ENCODE measurements at regions not wholly inside any gene's neighbourhood (a gene's known extent, or its start where the extent isn't known, plus 50 kb on each side); places are given as distances from the start of the nearest gene placed in this dataset.

GRCh38 chr17:77889135-77889505, 69.4 kb upstream of the TNRC6C start:
- Histone ChIP-seq H3K4me1 (replicated peaks; ENCODE audit: insufficient read depth) (no peaks in the 10 kb centered on the region), H3K9me3 (ENCODE audit: insufficient read depth, low read depth) (no peaks in the 10 kb centered on the region), H3K36me3 (ENCODE audit: low read depth) (no peaks in the 10 kb centered on the region), H4K20me1 (ENCODE audit: insufficient read depth) (no peaks in the 10 kb centered on the region), H3K27ac (no peak overlapping the region), H2AFZ (no peak overlapping the region), H3K4me2 (no peak overlapping the region), H3K4me3 (no peak overlapping the region), H3F3A (ENCODE audit: insufficient read depth, low read depth) (no peaks in the 10 kb centered on the region), H3K79me2 (ENCODE audit: low read depth) (no peaks in the 10 kb centered on the region), H3K27me3 (ENCODE audit: insufficient read depth, low read depth) (peaks cover 71% of the 10 kb centered on the region), H3K9me2 (ENCODE audit: insufficient read depth) (no peaks in the 10 kb centered on the region)
- CTCF ChIA-PET = no interaction called here
- no peak for DNase-seq
- intact Hi-C loops (cut with micrococcal nuclease; ENCODE audit: unreplicated experiment) = no loop called here
- POLR2A ChIA-PET (ENCODE audit: unreplicated experiment) = no interaction called here
- no TSS peak for BruUV-seq (replicated peaks)
- TF ChIP-seq EZH2 (IDR thresholded peaks at IDR 0.05; ENCODE audit: low read depth) (no peak), CTCF (conservative IDR thresholded peaks at IDR 0.05) (no peak)

GRCh38 chr17:77889866-77890760, 68.4 kb upstream of the TNRC6C start:
- Histone ChIP-seq H3F3A (ENCODE audit: insufficient read depth, low read depth) (no peaks in the 10 kb centered on the region), H3K4me1 (replicated peaks; ENCODE audit: insufficient read depth) (no peaks in the 10 kb centered on the region), H3K36me3 (ENCODE audit: low read depth) (no peaks in the 10 kb centered on the region), H3K4me2 (no peak overlapping the region), H3K9me3 (ENCODE audit: insufficient read depth, low read depth) (no peaks in the 10 kb centered on the region), H3K79me2 (ENCODE audit: low read depth) (no peaks in the 10 kb centered on the region), H3K27ac (no peak overlapping the region), H4K20me1 (ENCODE audit: insufficient read depth) (no peaks in the 10 kb centered on the region), H3K9me2 (ENCODE audit: insufficient read depth) (no peaks in the 10 kb centered on the region), H2AFZ (no peak overlapping the region), H3K4me3 (no peak overlapping the region), H3K27me3 (ENCODE audit: insufficient read depth, low read depth) (peaks cover 69% of the 10 kb centered on the region)
- POLR2A ChIA-PET (ENCODE audit: unreplicated experiment) = interaction anchor here (0.6 kb wide), 1 partner anchor 181 kb away, joined by 3 read pairs; no protein-coding TSS in a partner anchor
- intact Hi-C loops (cut with micrococcal nuclease; ENCODE audit: unreplicated experiment) = no loop called here
- TF ChIP-seq CTCF (conservative IDR thresholded peaks at IDR 0.05) = no peak
- TF ChIP-seq EZH2 (IDR thresholded peaks at IDR 0.05; ENCODE audit: low read depth) = no peak
- DNase-seq = no peak
- CTCF ChIA-PET = no interaction called here
- BruUV-seq (replicated peaks) = no TSS peak

- Histone ChIP-seq H3K9me3 (ENCODE audit: insufficient read depth, low read depth) (no peaks in the 10 kb centered on the region), H3K4me2 (no peak overlapping the region), H2AFZ (no peak overlapping the region), H4K20me1 (ENCODE audit: insufficient read depth) (no peaks in the 10 kb centered on the region), H3K79me2 (ENCODE audit: low read depth) (no peaks in the 10 kb centered on the region), H3F3A (ENCODE audit: insufficient read depth, low read depth) (no peaks in the 10 kb centered on the region), H3K9me2 (ENCODE audit: insufficient read depth) (no peaks in the 10 kb centered on the region), H3K4me1 (replicated peaks; ENCODE audit: insufficient read depth) (no peaks in the 10 kb centered on the region), H3K36me3 (ENCODE audit: low read depth) (no peaks in the 10 kb centered on the region), H3K27me3 (ENCODE audit: insufficient read depth, low read depth) (peaks cover 70% of the 10 kb centered on the region), H3K27ac (no peak overlapping the region), H3K4me3 (no peak overlapping the region)
- DNase-seq = no peak
- intact Hi-C loops (cut with micrococcal nuclease; ENCODE audit: unreplicated experiment) = no loop called here
- POLR2A ChIA-PET (ENCODE audit: unreplicated experiment) = no interaction called here
- no TSS peak for BruUV-seq (replicated peaks)
- CTCF ChIA-PET = interaction anchor here (0.5 kb wide), 1 partner anchor 836 kb away, joined by 4 read pairs; no protein-coding TSS in a partner anchor
- TF ChIP-seq CTCF (conservative IDR thresholded peaks at IDR 0.05) = no peak
- TF ChIP-seq EZH2 (IDR thresholded peaks at IDR 0.05; ENCODE audit: low read depth) = no peak
Observed at GRCh38 chr17:77890771-77891170, 67.7 kb upstream of the TNRC6C start.
